ENCODE measurements at regions not wholly inside any gene's neighbourhood (a gene's known extent, or its start where the extent isn't known, plus 50 kb on each side); places are given as distances from the start of the nearest gene placed in this dataset.

DNA sequence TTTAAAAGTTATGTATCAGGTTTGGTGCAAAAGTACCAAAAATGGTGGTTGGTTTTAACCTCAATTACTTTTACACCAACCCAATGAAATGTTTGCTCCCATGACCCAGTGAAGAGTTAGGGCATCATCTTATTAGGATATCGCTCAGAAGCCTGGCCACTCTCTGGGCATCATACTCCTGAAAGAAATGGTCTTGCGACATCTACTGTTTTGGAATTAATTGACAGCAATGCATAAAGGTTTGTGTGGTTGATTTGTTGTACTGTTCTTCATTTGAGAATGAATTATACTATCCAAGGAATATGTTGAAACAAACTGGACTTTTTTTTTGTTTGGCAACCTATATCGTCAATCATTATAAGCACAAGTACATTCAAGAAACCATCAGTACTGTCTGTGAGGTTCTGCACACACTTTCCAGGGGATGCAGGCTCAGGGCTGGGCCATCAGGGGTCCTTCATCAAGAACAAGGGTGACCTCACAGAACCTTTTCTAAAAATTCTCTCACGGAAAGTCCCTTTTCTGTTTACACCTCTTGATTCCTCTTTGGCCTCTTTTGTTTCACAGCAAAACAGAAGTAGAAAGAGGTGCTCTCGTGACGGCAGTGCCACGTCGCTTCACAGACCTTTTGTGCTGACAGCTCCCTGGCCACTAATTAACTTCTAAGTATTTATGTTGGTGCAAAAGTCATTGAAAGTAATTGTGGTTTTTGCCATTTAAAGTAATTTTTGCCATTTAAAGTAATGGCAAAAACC lies 117.2 kb upstream of the KLF6 start:
- no peak for DNase-seq (ENCODE audit: low read depth)

DNA sequence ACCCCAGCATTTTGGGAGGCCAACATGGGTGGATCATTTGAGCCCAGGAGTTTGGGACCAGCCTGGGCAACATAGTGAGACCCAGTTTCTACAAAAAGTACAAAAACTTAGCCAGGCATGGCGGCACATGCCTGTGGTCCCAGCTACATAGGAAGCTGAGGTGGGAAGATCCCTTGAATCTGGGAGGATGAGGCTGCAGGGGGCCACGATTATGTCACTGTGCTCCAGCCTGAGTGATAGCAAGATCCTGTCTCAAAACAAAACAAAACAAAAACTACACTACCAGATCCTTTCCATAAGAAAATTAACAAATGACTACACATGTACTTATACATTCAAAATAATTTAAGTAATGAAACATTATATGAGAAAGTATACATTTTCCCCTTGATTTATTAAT lies 116.4 kb upstream of the KLF6 start:
- DNase-seq (ENCODE audit: low read depth), result no peak

DNA sequence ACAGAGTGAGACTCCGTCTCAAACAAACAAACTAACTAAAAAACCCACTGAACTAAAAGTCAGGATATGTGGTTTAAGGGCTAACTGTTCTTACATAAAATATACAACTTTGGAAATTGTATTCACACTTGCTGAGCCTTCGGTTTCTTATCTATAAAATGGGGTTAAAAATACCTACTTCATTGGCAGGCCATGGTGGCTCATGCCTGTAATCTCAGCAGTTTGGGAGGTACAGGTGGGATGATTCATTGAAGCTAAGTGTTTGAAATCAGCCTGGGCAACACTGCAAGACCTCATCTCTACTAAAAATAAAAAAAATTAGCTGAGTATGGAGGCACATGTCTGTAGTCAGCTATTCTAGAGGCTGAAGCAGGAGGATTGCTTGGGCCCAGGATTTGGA lies 115.4 kb upstream of the KLF6 start:
- no peak for DNase-seq (ENCODE audit: low read depth)

DNA sequence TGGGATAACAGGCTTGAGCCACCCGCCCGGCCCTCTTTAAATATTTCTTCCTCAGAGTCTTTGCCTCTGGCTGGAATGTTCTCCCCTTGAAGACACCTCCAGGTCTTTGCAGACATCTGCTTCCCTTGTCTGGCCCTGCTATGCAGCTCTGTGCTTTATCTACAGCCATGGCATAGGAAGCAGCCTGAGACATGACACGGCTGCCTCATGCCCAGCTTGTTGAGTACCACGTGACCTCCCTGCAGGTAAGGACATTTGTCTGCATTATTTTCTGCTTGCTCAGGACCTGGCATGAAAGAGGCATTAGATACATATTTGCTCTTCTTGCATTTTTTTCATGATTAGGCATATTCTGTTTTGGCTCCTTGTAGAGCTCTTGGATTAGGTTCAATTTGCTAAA lies 113.8 kb upstream of the KLF6 start:
- DNase-seq (ENCODE audit: low read depth), result no peak

DNA sequence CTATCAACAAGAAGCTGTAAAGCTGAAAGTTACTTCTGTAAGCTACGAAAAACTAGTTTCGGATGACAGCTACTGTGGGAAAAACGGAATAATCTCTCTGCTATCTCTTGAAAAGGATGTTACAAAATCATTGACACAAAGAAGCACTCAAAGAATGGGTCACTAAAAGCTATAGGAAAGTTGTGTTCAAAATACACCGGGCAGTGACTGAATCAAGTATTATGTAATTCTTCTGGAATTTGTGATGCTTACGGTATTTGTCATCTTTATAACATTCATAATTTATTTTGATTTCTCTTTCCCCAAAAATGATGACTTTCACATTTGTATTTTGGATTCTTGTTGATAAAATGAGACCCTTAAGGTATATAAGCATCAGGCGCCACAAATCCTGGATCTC lies 112.1 kb upstream of the KLF6 start:
- no peak for DNase-seq (ENCODE audit: low read depth)

DNA sequence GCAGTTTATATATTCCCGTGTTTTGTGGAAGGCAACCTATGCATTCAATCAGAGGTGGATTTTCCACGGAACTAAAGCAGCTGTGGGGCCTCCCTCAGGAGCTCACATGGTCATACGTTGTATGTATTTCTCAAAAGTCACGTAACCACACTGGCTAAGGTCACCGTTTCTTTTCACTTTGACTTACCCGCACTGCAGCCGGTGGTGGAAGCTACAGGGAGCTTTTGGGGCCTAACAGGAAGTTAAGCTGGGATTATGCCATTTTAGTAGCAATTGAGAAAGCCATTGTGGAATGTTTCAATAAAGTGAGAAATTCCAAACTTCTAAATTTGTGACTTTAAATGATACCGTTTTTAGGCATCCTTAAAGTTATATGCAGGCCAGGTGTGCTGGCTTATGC lies 111.2 kb upstream of the KLF6 start:
- DNase-seq (ENCODE audit: low read depth), result no peak

DNA sequence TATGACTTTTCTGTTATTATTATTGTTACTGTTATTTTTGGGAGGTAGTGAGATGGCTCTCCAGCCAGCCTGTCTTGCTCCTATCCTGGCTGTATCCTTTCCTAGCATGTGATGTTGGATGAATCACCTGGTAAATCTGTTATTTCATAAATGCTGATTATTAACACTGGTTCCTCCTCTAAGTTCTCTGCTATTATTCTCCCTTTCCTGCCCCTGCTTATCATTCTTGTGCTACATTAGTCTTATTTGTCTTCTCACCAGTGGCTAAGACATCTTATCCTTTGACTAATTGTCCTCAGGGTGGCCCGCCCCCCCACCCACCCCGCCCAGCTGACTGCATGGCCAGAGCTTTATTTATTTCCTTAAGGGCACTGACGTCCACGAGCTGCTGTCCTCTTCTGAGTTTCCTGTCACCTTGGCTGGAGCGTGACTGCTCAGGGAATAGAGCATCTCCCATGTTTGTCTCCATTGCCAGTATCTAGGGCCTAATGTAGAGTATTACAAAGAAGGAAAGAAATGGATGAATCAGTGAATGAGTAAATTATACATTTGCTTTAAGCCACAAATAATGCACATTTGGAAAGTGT lies 110.1 kb upstream of the KLF6 start:
- no peak for DNase-seq (ENCODE audit: low read depth)

DNA sequence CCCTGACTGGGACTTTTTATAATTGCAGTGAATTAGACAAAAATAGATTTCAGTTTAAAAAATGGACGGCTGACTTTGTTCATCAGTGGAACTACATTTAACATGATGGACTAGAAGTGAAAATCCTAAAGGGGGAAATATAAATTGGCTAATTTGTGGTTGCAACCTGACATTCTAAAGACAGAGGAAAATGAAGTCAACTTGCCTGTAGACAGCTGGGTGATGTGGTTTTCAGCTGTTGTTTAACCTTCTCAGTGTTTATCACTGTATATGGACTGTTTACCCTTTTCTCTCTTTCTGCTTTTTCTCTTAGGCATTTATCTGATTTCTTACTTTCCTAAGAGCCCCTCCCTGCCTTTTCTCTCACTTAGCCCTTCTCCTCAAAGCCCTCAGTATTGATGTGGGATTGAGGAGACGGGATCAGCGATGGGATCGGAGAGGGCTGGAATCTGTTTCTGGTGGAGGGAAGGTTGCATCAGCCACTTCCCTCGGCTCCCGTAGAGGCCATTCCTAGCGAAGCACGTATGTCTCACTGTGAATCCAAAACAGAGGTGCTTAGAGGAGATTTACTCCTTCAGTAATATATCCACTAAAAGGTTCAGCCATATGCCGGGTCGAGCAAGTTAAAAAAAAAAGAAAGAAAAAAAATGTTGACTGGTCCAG lies 109.0 kb upstream of the KLF6 start:
- DNase-seq (ENCODE audit: low read depth), result no peak

DNA sequence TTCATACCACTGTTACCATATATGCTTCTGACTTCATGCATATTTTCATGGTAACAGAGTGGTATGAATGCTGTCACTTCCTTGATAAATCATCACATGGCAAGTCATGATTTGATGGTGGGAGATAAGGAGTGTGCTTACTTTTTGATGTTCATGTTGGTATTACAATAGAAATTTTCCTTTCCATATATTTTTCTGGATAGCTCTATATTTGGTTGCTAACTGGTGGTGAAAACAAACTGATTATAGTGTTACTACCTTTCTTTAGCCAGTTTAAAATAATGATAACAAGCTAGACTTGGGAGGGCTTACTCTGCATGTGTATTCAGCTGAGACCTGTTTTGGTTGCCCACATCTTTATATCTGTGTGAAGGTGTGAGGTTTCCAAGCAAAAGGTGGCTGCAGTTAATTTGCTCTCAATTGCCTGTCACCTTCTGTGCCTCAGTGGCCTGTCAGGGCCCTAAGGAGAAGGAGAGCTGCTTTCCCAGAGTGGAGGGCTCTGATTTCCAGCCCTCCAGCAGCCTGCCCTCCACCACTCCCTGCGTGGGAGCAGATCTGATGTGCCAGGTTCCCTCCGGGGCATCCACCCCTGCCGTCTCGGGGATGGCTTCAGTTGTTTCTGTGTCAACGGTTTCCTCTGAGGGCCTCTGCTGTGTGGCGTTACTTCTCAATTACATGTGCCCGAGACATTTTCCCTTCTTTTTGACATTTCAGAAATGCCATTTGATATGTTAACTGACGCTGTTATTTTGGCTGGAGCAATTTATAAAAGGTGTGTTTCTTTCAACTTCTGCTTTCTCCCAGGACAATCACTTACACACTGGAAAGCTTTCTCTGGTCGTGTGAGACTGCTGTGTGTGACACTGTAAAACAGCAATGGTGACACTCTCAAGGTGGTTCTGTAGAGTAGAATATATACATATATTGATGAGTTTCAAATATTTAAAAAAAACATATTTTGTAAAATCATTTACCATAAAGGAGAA lies 107.7 kb upstream of the KLF6 start:
- no peak for DNase-seq (ENCODE audit: low read depth)

DNA sequence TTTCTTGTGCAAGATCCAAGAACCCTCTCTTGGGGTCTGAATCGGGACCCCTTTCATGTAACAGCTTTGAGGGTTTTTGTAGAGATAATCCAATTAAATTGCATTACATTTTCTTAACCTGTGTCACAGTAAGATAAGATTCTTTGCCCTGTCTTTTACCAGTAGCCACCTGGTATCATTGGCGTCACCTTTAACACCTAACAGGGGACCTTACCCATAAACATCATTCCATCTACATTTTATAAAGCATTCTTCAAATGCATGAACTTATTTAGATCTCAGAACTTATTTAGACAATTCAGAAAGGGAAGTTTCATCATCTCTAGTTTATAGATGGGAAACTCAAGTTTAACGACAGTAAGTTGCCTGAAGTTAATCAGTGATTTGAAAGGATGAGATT lies 106.4 kb upstream of the KLF6 start:
- DNase-seq (ENCODE audit: low read depth), result no peak

DNA sequence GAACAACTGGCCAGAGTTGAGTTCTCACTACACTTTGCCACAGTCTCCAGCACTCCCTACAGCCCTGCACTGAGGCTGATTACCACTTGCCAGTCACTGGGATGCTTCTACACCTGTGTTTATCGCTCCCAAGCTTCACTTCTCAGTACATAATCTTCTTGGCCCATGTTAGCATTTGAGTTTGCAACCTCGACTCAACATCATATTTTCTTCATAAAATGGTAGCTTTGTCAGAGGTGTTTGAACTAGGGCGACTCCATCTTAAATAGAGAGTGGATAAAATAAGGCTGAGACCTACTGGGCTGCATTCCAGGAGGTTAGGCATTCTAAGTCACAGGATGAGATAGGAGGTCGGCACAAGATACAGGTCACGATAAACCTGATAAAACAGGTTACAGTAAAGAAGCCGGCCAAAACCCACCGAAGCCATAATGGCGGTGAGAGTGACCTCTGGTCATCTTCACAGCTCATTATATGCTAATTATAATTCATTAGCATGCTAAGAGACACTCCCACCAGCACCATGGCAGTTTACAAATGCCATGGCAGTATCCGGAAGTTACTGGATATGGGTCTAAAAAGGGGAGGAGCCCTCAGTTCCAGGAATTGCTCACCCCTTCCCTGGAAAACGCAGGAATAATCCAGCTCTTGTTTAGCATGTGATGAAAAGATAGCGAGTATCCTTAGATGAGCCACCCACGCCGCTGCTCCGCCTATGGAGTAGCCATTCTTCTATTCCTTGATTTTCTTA lies 105.8 kb upstream of the KLF6 start:
- no peak for DNase-seq (ENCODE audit: low read depth)

DNA sequence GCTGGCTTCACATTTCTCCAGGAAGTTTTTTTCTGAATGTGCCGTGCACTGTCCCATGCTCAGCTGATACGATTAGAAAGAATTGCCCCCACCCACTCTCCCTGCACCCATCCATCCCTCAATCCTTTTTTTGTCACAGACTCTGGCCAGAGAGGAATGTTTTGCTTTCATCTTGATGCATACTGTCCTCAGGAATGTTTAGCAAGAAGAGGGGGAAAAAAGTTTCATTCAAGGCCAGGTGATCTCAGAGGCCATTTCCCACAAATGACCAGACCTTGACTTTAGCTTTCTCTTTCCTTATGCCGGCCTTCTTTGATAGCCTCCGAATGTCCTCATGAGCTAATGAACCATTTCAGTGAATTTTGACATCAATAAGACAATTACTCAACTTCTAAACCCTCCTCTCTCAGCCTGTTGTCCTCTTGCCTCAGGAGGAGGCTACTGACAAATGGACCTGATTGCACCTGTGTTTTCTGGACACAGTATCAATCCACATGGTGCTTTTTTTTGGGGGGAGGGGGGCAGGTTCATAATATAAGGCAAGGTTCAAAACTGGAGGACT lies 105.0 kb upstream of the KLF6 start:
- DNase-seq (ENCODE audit: low read depth), result no peak

DNA sequence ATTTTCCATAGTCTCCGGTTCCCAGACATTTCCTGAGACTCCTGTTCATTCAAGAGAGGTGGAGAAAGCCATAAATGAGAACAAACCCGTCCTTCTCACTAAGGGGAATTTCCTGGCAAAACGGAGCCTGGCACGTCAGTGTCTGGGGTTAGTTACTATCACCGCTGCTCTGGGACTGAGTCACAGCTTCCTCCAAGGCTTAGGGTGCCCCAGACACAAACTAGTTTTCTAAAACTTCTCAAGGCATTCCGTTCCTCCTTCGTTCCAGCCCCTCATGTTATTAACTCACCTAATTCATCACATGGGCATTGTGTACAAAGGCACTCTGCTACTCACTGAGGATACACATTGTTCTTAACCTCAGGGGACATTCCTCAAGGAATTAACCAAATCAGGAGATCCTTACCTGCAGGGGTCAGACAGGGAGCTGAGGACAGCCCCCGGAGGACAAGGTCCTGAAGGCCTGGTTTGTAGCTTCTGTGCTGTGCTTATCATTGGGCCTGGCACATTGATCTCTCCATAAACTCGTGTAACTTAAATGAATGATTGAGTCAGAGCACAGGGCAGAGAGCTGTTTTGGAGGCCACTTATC lies 103.0 kb upstream of the KLF6 start:
- peak; percentile 48 for DNase-seq (ENCODE audit: low read depth)

DNA sequence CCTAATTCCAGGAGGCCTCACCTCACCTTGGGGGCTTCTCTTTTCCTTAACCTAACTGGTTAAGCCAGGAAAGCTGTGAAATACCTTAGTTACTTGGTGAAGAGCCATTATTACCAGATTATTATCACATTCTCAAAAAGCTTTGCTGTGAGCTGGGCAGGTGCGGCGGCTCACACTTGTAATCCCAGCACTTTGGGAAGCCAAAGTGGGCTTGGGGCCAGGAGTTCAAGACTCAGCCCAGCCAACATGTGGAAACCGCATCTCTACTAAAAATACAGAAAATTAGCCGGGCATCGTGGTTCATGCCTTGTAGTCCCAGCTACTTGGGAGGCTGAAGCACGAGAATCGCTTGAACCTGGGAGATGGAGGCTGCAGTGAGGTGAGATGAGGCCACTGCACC lies 102.4 kb upstream of the KLF6 start:
- no peak for DNase-seq (ENCODE audit: low read depth)

DNA sequence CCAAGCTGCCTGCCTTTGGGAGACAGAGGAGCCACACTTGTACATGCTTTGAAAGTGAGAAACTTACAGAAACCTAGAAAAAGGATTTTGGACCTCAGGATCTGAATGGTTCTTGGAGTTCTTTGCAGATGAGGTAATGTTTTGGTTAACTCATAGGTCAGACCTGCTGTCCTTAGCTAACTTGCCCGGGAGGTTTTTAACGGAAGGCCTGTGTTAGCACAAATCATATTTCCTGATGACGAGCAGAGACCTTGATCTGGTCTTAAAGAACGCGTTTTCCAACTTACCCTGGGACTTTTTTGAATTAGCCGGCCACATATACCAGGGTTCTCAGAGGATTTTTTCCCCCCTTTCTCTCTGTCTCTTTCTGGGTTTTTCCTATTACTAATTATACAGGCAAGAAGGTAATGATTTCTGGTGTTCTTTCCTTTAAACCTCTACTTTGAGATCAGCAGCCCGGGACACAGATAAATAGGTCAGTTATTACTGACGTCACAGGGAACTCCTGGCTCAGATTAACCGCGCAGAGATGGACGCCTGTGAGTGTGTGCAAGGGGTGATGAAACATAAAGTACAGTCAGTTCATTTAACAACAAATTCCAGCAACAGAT lies 101.7 kb upstream of the KLF6 start:
- DNase-seq (ENCODE audit: low read depth), result no peak

DNA sequence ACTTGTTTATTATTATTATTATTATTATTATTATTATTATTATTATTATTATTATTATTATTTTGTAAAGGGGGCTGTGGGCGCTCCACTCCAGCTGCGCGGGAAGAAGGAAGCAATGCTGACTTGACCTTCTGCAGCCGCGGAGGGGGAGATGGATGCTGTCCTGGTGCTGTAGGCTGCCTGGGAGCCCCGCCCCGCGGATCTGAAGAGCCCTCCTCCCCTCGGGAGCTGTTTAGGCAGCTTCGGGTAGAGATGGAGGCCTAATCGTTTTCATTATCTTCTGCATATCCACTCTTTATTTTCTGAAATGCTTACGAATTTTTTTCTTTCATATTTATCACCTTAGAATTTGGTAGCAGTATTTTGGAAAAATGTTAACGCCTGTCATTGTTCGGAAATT lies 101.2 kb upstream of the KLF6 start:
- DNase-seq (ENCODE audit: low read depth), result no peak

DNA sequence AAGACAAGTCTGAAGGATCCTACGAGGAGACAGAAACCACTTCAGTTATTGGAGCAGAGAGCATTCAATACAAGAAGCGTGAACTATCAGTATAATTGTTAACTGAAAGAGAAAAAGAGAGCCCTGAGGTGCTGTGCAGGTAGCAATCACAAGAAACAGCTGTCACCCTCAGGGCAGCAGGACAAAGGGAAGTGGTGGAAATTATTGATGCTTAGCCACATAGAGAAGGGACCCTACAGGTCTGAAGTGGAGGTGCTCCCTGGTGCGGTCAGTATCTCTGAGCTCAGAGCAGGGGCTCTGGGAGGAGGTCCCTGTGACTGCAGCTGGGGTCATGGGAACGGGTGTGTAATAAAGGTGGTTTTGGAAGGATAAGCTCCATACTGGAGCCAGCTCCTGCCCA lies 97.8 kb upstream of the KLF6 start:
- DNase-seq (ENCODE audit: low read depth), result no peak

DNA sequence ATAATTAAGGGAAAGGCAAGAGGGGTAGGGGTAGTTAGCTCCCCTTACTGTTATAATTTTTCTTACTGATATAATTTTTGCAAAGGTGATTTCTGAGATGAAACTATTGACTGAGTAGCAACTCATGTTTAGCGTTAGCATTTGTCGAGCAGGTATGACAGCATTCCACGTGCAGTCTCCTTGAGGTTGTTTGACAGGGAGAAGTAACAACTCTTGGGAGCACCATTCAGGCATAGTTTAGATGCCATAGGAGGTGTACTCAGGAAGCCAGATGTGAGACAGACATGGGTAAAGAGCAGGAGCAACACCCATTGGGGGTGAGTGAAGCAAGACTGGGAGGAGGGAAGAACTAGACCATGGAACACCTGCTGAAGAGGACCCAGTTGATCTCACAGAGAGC lies 96.6 kb upstream of the KLF6 start:
- no peak for DNase-seq (ENCODE audit: low read depth)

DNA sequence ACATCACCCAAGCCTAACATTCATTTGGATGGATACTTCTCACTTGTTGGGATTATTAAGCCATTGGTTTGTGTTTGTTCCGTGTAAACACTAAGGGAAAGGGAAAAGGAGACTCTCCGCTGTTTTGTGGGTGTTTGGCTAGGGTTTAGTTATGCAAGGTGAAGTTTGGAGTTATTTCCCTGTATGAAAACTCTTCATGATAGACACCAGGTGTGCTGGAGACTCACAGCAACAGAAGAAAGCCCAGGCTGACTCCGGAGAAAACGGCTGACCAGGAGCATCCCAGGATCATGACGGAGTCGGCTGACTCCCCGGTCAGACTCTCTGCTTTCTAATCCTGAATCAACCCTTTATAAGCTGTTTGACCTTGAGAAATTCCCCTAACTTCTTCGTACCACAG lies 94.1 kb upstream of the KLF6 start:
- no peak for DNase-seq (ENCODE audit: low read depth)

DNA sequence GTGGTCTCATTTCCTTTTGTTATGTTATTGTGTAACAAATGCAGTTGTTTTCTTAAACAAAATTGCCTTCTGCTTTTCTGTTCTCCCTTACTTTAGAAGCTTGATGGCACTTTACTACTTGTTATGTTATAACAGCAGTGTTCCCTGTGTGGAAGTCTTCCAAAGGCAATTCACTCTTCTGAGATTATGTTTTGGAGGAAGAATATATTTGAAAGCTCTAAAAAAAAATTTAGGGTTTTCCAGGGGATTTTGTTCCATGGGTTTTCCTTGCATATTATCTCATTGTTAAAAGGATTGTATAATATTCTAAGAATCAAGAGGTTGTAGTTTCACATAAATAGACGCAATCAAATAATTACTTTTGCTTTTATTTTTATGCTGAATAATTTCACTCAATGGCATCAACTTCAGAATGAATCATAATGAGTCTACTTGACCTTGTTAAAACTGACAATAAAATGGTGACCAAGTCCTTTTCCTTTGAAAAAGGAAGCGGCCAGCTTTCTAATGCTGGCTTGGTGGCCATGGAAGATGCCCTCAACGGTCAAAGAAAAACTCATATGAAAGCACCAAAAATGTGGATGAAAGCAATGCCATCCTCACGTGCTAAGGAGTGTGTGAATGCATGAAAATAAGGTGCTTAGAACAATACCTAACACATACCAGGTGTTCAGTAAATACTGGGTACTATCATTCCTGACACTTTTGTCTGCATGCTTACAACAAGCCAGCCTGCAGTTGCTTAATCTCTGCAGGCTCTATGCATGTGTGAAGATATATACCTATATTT lies 92.4 kb upstream of the KLF6 start:
- no peak for DNase-seq (ENCODE audit: low read depth)

Data from stimulated activated CD4-positive, alpha-beta T cell treated with anti-CD3 and anti-CD28 coated beads, Interleukin-2, amount 100 ng/mL, for 4 hours (primary cell).